ENCODE measurements at regions not wholly inside any gene's neighbourhood (a gene's known extent, or its start where the extent isn't known, plus 50 kb on each side); places are given as distances from the start of the nearest gene placed in this dataset.
"Not testable (repeated sequence)": the region's sequence is repeated elsewhere in the genome, so short reads cannot be mapped to it uniquely, and the experiment has no call there.

DNA sequence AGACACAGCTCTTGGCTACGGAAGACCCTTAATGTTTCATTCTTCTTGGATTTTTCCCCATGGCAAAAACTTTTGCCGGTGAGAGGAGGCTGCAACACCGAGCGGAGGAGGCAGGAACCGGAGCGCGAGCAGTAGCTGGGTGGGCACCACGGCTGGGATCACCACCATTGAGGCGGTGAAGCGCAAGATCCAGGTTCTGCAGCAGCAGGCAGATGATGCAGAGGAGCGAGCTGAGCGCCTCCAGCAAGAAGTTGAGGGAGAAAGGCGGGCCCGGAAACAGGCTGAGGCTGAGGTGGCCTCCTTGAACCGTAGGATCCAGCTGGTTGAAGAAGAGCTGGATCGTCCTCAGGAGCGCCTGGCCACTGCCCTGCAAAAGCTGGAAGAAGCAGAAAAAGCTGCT, 108.2 kb upstream of the TOX3 start:
- FAIRE-seq; ATAC-seq; H3K36me3 ChIP-seq (ENCODE audit: control insufficient read depth, insufficient read depth, low read length); H3K27ac ChIP-seq (ENCODE audit: extremely low read depth, low read depth, low read length); in situ Hi-C loops (cut with MboI); H3K4me1 ChIP-seq (replicated peaks in 1 of 2; ENCODE audit: control insufficient read depth in 2 of 2, insufficient read depth in 2 of 2, low read length in 2 of 2); CTCF ChIA-PET (ENCODE audit: low intra/inter-chr PET ratio); POLR2A ChIA-PET; H2AFZ ChIP-seq (ENCODE audit: low read depth, low read length); H3K4me2 ChIP-seq (ENCODE audit: insufficient read depth, low read length); H3K79me2 ChIP-seq (ENCODE audit: control insufficient read depth, insufficient read depth, low read length); BruUV-seq (replicated peaks); DNase-seq (ENCODE audit: extremely low read depth in 1 of 4, low spot score in 3 of 4); H3K9ac ChIP-seq (ENCODE audit: insufficient read depth in 1 of 2, low read depth in 2 of 2, low read length in 2 of 2); H3K4me3 ChIP-seq; H4K20me1 ChIP-seq (replicated peaks; ENCODE audit: control insufficient read depth, insufficient read depth, low read length); H3K9me1 ChIP-seq (ENCODE audit: control insufficient read depth, insufficient read depth, low read length); H3K9me3 ChIP-seq (replicated peaks; ENCODE audit: control insufficient read depth, insufficient read depth, low read depth, low read length); intact Hi-C loops (cut with micrococcal nuclease); H3K27me3 ChIP-seq (ENCODE audit: control insufficient read depth in 2 of 2, insufficient read depth in 2 of 2, low read length in 2 of 2): not testable (repeated sequence)
- WGBS (ENCODE audit: insufficient coverage, low coverage, missing lambda C conversion rate): under 1% methylated on average over 15 of the region's 17 CpGs

DNA sequence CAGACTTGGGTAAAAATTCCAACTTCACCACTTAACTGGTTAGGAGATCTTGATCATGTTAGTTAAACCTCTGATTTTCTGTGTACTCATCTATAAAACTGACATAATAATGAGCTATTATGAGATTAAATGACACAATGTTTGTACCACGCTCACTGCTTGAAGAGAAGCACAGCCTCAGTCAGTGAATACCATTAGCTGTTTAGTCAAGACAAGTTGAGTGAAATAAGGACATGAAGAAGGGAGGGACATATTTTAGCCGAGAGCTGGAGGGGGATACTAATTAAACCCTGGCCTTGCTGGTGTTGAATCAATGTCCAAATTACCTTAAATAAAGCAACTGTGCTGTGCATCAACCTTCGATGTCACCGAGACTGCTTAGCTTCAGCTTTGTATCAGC, 105.1 kb upstream of the TOX3 start:
- no peaks in the 10 kb centered on the region for H3K4me1 ChIP-seq (replicated peaks in 1 of 2; ENCODE audit: control insufficient read depth in 2 of 2, insufficient read depth in 2 of 2, low read length in 2 of 2)
- H3K4me3 ChIP-seq: no peak overlapping the region
- FAIRE-seq: no peak
- no peaks in the 10 kb centered on the region for H4K20me1 ChIP-seq (replicated peaks; ENCODE audit: control insufficient read depth, insufficient read depth, low read length)
- H3K4me2 ChIP-seq (ENCODE audit: insufficient read depth, low read length): no peak overlapping the region
- 1% methylated on average over 4 of the region's 4 CpGs for WGBS (ENCODE audit: insufficient coverage, low coverage, missing lambda C conversion rate)
- no peaks in the 10 kb centered on the region for H3K27me3 ChIP-seq (ENCODE audit: control insufficient read depth in 2 of 2, insufficient read depth in 2 of 2, low read length in 2 of 2)
- TF ChIP-seq, protein P1, sequence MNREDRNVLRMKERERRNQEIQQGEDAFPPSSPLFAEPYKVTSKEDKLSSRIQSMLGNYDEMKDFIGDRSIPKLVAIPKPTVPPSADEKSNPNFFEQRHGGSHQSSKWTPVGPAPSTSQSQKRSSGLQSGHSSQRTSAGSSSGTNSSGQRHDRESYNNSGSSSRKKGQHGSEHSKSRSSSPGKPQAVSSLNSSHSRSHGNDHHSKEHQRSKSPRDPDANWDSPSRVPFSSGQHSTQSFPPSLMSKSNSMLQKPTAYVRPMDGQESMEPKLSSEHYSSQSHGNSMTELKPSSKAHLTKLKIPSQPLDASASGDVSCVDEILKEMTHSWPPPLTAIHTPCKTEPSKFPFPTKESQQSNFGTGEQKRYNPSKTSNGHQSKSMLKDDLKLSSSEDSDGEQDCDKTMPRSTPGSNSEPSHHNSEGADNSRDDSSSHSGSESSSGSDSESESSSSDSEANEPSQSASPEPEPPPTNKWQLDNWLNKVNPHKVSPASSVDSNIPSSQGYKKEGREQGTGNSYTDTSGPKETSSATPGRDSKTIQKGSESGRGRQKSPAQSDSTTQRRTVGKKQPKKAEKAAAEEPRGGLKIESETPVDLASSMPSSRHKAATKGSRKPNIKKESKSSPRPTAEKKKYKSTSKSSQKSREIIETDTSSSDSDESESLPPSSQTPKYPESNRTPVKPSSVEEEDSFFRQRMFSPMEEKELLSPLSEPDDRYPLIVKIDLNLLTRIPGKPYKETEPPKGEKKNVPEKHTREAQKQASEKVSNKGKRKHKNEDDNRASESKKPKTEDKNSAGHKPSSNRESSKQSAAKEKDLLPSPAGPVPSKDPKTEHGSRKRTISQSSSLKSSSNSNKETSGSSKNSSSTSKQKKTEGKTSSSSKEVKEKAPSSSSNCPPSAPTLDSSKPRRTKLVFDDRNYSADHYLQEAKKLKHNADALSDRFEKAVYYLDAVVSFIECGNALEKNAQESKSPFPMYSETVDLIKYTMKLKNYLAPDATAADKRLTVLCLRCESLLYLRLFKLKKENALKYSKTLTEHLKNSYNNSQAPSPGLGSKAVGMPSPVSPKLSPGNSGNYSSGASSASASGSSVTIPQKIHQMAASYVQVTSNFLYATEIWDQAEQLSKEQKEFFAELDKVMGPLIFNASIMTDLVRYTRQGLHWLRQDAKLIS (CRISPR knock-in tag; IDR thresholded peaks at IDR 0.05): no peak
- TF ChIP-seq, protein P2, sequence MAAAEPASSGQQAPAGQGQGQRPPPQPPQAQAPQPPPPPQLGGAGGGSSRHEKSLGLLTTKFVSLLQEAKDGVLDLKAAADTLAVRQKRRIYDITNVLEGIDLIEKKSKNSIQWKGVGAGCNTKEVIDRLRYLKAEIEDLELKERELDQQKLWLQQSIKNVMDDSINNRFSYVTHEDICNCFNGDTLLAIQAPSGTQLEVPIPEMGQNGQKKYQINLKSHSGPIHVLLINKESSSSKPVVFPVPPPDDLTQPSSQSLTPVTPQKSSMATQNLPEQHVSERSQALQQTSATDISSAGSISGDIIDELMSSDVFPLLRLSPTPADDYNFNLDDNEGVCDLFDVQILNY (CRISPR knock-in tag; IDR thresholded peaks at IDR 0.05): no peak
- TF ChIP-seq, protein P3, sequence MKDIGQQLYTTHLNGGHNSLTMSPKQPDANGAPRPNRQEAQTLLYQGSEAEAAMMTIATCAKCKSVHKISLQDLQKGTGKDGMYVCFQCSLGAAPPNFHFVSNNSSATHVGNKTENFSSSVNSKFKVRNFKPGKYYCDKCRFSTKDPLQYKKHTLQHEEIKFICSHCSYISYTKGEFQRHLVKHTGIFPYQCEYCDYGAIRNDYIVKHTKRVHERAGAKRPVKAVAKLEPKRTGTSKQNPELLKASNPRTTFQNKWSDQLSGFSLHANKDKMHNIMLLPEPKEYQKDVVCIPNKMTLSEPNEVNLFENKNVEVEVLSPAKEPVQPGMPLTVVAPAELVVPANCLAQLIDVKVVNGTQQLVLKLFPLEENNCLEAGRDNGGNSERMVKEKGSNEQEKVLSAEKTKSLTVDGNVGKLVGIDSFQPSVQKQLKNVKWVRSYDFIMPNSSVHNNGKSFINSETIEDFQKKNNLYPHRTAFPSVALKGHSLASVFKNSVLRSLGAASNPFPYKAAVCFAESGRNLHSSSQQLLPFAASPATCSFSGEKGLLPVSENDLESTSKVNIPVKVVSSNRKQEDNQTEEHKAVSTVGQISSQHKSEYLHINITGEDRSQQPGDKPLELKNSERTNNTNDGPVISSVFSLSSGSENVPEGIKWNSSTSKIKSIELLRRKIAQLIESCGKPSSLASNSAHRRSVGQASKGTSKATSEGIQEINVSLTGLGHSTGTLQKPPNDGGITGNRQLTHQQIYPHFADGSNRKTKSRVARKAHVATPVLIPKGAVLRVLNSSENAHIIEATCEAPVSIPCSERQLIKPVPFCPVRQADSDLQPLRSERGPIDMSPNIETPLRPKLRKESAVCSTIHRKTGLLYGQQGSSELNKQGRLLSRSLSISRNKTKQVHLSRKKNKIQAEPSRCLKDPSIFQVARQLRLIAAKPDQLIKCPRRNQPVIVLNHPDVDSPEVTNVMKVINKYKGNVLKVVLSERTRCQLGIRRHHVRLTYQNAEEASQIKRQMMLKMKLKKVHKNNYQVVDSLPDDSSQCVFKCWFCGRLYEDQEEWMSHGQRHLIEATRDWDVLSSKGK (CRISPR knock-in tag; IDR thresholded peaks at IDR 0.05): no peak
- TF ChIP-seq SMAD2 (IDR thresholded peaks at IDR 0.05; ENCODE audit: low read depth, low read length): no peak
- TF ChIP-seq ZNF23 (CRISPR knock-in tag; IDR thresholded peaks at IDR 0.05): no peak
- no peak overlapping the region for H3K27ac ChIP-seq (ENCODE audit: extremely low read depth, low read depth, low read length)
- no peaks in the 10 kb centered on the region for H3K36me3 ChIP-seq (ENCODE audit: control insufficient read depth, insufficient read depth, low read length)
- BruUV-seq (replicated peaks): no TSS peak
- intact Hi-C loops (cut with micrococcal nuclease): no loop called here
- H3K79me2 ChIP-seq (ENCODE audit: control insufficient read depth, insufficient read depth, low read length): no peaks in the 10 kb centered on the region
- peaks cover 5% of the 10 kb centered on the region; the same call in 1 of the 2 replicates for H3K9me3 ChIP-seq (replicated peaks; ENCODE audit: control insufficient read depth, insufficient read depth, low read depth, low read length)
- POLR2A ChIA-PET: no interaction called here
- H2AFZ ChIP-seq (ENCODE audit: low read depth, low read length): no peak overlapping the region
- CTCF ChIA-PET (ENCODE audit: low intra/inter-chr PET ratio): no interaction called here
- H3K9me1 ChIP-seq (ENCODE audit: control insufficient read depth, insufficient read depth, low read length): no peaks in the 10 kb centered on the region
- no peak for ATAC-seq
- no peak overlapping the region for H3K9ac ChIP-seq (ENCODE audit: insufficient read depth in 1 of 2, low read depth in 2 of 2, low read length in 2 of 2)
- in situ Hi-C loops (cut with MboI): no loop called here
- no peak for DNase-seq (ENCODE audit: extremely low read depth in 1 of 4, low spot score in 3 of 4)
